HepG2 (cell line): ENCODE measurements at regions not wholly inside any gene's neighbourhood (a gene's known extent, or its start where the extent isn't known, plus 50 kb on each side); places are given as distances from the start of the nearest gene placed in this dataset.

Experiments used
- ATAC-seq: fragments of 200-7000 bp; cut with Tn5 transposase; 3 replicates; pipeline ENCODE4 v1.9.1; 2020; ENCODE audit warnings: mild to moderate bottlenecking, moderate library complexity
- BruUV-seq: library from RNA; stranded (reverse); fragments of 400-500 nt; replicated peaks from 2 replicates; lab custom pipeline; 2021; lab: Mats Ljungman, UMichigan
- CTCF ChIA-PET: fragments of 300-600 bp; formaldehyde crosslinking; extraction: SDS; loops from one replicate; lab custom pipeline; 2021; ENCODE audit warnings: low total read pairs, inconsistent platforms, low intra/inter-chr PET ratio; lab: Yijun Ruan, JAX
- POLR2A ChIA-PET: fragments of 350-600 bp; sonication (Branson Sonifier 250); formaldehyde crosslinking; loops from one replicate; lab custom pipeline; 2020; ENCODE audit warnings: antibody characterized with exemption, inconsistent platforms; lab: Yijun Ruan, JAX
- DNase-seq: peaks from one replicate; pipeline ENCODE4 v3.0.0-alpha.2; 2015; ENCODE audit warnings: low spot score
- FAIRE-seq: peaks from 3 replicates; lab custom pipeline; 2011; peaks lifted over from hg19 to GRCh38; lab: Jason Lieb, UNC
- H2AFZ ChIP-seq: one replicate; pipeline ENCODE4 v1.6.1; 2011; ENCODE audit warnings: low read length, inconsistent platforms
- H3K27ac ChIP-seq: fragments of 300-600 bp; 3 replicates; pipeline ENCODE4 v1.8.0; 2011; ENCODE audit warnings: mixed run types, mild to moderate bottlenecking, mixed read lengths, low read length, inconsistent platforms; ENCODE audit not compliant: insufficient read depth; ENCODE audit errors: extremely low read length
- H3K27me3 ChIP-seq, 2 experiments: fragments of 200-600 bp in 1 of 2; 2 replicates in 1 of 2; 3 replicates in 1 of 2; pipeline versions ENCODE4 v1.6.0 to v1.8.0; 2011; ENCODE audit warnings: low read length in 2 of 2, mild to moderate bottlenecking in 2 of 2, moderate library complexity in 2 of 2, inconsistent platforms in 1 of 2; ENCODE audit not compliant: insufficient read depth in 2 of 2, control insufficient read depth in 1 of 2
- H3K36me3 ChIP-seq, 2 experiments: fragments of 200-600 bp in 1 of 2; replicated peaks in 1 of 2; 2 replicates in 1 of 2; 3 replicates in 1 of 2; pipeline versions ENCODE4 v1.5.1 to v1.8.0; 2011; ENCODE audit warnings: low read length in 2 of 2, inconsistent platforms in 1 of 2; ENCODE audit not compliant: insufficient read depth in 2 of 2, control insufficient read depth in 1 of 2
- H3K4me1 ChIP-seq: 2 replicates; pipeline ENCODE4 v1.5.1; 2012; ENCODE audit warnings: low read length, inconsistent platforms; ENCODE audit not compliant: insufficient read depth
- H3K4me2 ChIP-seq: 2 replicates; pipeline ENCODE4 v1.6.0; 2011; ENCODE audit warnings: low read depth, low read length, inconsistent platforms
- H3K4me3 ChIP-seq, 3 experiments: fragments of 200-600 bp in 1 of 3; sonication (generic), shearing (Covaris generic) in 1 of 3; replicated peaks in 1 of 3; 2 replicates each; pipeline ENCODE4 v1.5.1; 2011 to 2016; ENCODE audit warnings: low read length in 3 of 3, inconsistent platforms in 2 of 3, low read depth in 2 of 3, mild to moderate bottlenecking in 2 of 3, control low read depth in 1 of 3, mixed read lengths in 1 of 3; ENCODE audit not compliant: insufficient read depth in 1 of 3
- H3K79me2 ChIP-seq: one replicate; pipeline ENCODE4 v1.6.1; 2011; ENCODE audit warnings: low read length, inconsistent platforms; ENCODE audit not compliant: insufficient read depth
- H3K9ac ChIP-seq: 2 replicates; pipeline ENCODE4 v1.6.0; 2011; ENCODE audit warnings: mild to moderate bottlenecking, low read depth, low read length, inconsistent platforms; ENCODE audit not compliant: insufficient read depth
- H3K9me3 ChIP-seq: 2 replicates; pipeline ENCODE4 v1.5.1; 2012; ENCODE audit warnings: mild to moderate bottlenecking, low read length
- H4K20me1 ChIP-seq: 2 replicates; pipeline ENCODE4 v1.6.0; 2011; ENCODE audit warnings: inconsistent platforms, mild to moderate bottlenecking, low read length, moderate library complexity; ENCODE audit not compliant: insufficient read depth
- ERF ChIP-seq: IDR thresholded peaks from 2 replicates; pipeline ENCODE4 v1.6.1; 2018; ENCODE audit warnings: missing biosample characterization, missing genetic modification reagents
- MIER2 ChIP-seq: IDR thresholded peaks from 2 replicates; pipeline ENCODE4 v1.6.1; 2016; ENCODE audit warnings: missing biosample characterization, missing genetic modification reagents
- NONO ChIP-seq, 2 experiments: fragments of 450-650 bp in 1 of 2; sonication (generic) in 1 of 2; formaldehyde crosslinking in 1 of 2; IDR thresholded peaks in 1 of 2; conservative IDR thresholded peaks in 1 of 2; 2 replicates each; pipeline versions ENCODE4 v1.6.1 to v1.8.0; 2017 to 2022; ENCODE audit warnings: mild to moderate bottlenecking in 1 of 2, missing genetic modification reagents in 1 of 2, moderate library complexity in 1 of 2
- ZNF256 ChIP-seq: sonication (generic); formaldehyde crosslinking; conservative IDR thresholded peaks from 2 replicates; pipeline ENCODE4 v1.4.0; 2020; ENCODE audit warnings: missing genetic modification reagents
- ZNF460 ChIP-seq: sonication (generic); formaldehyde crosslinking; IDR thresholded peaks from 2 replicates; pipeline ENCODE4 v1.5.1; 2020; ENCODE audit warnings: missing genetic modification reagents, mild to moderate bottlenecking, borderline replicate concordance
- ZNF616 ChIP-seq: sonication (generic); formaldehyde crosslinking; IDR thresholded peaks from 2 replicates; pipeline ENCODE4 v1.5.0; 2020; ENCODE audit warnings: low read depth, mild to moderate bottlenecking, missing genetic modification reagents
- WGBS: methylation state at CpG from one replicate; pipeline ENCODE4 v1.1.6; 2017; ENCODE audit warnings: low lambda C conversion rate; 5-methylcytosine and 5-hydroxymethylcytosine counted together
- in situ Hi-C: cut with HindIII; loops from 2 replicates; pipeline ENCODE4 v1.10.0; 2017; ENCODE audit warnings: low pct_unique_long_range_greater_than_20kb; ENCODE audit not compliant: extremely low pct_ligation_motif_present
- intact Hi-C: fragments of 100-400 bp; cut with micrococcal nuclease; formaldehyde crosslinking; loops from one replicate; pipeline ENCODE4 v1.10.0; 2022; ENCODE audit not compliant: unreplicated experiment
- TF ChIP-seq, protein P1 (sequence below): sonication (generic); formaldehyde crosslinking; conservative IDR thresholded peaks from 2 replicates; pipeline ENCODE4 v1.4.0; 2020; ENCODE audit warnings: missing genetic modification reagents

- TF ChIP-seq, protein P1, sequence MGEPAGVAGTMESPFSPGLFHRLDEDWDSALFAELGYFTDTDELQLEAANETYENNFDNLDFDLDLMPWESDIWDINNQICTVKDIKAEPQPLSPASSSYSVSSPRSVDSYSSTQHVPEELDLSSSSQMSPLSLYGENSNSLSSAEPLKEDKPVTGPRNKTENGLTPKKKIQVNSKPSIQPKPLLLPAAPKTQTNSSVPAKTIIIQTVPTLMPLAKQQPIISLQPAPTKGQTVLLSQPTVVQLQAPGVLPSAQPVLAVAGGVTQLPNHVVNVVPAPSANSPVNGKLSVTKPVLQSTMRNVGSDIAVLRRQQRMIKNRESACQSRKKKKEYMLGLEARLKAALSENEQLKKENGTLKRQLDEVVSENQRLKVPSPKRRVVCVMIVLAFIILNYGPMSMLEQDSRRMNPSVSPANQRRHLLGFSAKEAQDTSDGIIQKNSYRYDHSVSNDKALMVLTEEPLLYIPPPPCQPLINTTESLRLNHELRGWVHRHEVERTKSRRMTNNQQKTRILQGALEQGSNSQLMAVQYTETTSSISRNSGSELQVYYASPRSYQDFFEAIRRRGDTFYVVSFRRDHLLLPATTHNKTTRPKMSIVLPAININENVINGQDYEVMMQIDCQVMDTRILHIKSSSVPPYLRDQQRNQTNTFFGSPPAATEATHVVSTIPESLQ, result no peak
- no peak for TF ChIP-seq ZNF616 (CRISPR knock-in tag)
These were observed 150.6 kb upstream of the SLC4A4 start (continued) for GRCh38 chr4:71188156-71188640.

- FAIRE-seq (no peak), ATAC-seq (no peak), DNase-seq (no peak)
- H3K4me2 ChIP-seq, result no peak overlapping the region
- H3K9ac ChIP-seq, result no peak overlapping the region
- 9% methylated on average over 1 of the region's 1 CpG for WGBS
- H3K36me3 ChIP-seq, result no peaks in the 10 kb centered on the region
- no peaks in the 10 kb centered on the region for H4K20me1 ChIP-seq
- H3K4me1 ChIP-seq, result peaks cover 15% of the 10 kb centered on the region
- no peaks in the 10 kb centered on the region for H3K9me3 ChIP-seq
- no peak overlapping the region for H3K4me3 ChIP-seq
- ChIA-PET CTCF (no interaction called here), POLR2A (no interaction called here)
- BruUV-seq, result no TSS peak
- no peak overlapping the region for H3K27ac ChIP-seq
- H3K79me2 ChIP-seq, result no peaks in the 10 kb centered on the region
- H3K27me3 ChIP-seq, result peaks cover 1 to 36% of the 10 kb centered on the region in 2 experiments; a peak in 3 of 5 replicates
- no peak overlapping the region for H2AFZ ChIP-seq
- TF ChIP-seq ERF (no peak), MIER2 (no peak), NONO (IDR thresholded peaks at IDR 0.05) (no peak), NONO (CRISPR knock-in tag; conservative IDR thresholded peaks at IDR 0.05) (no peak), ZNF460 (CRISPR knock-in tag) (no peak), ZNF256 (CRISPR knock-in tag) (no peak)
- in situ Hi-C loops (loop anchor here (10.0 kb wide), 1 partner anchor 366 kb away; no protein-coding TSS in a partner anchor), intact Hi-C loops (no loop called here)
These were observed 149.9 kb upstream of the SLC4A4 start for GRCh38 chr4:71188951-71189350.
